Endothelial cell of umbilical vein (primary cell): ENCODE measurements at regions not wholly inside any gene's neighbourhood (a gene's known extent, or its start where the extent isn't known, plus 50 kb on each side); places are given as distances from the start of the nearest gene placed in this dataset.

Source experiments
- BruUV-seq: library from RNA; stranded (reverse); fragments of 400-500 nt; replicated peaks from 2 replicates; lab custom pipeline; 2021; lab: Mats Ljungman, UMichigan
- CTCF ChIA-PET: fragments of 300-600, 350-600 bp; sonication (Branson Sonifier 250); formaldehyde crosslinking; loops from one replicate; lab custom pipeline; 2021; ENCODE audit warnings: antibody characterized with exemption, inconsistent platforms; lab: Charles Lee
- POLR2A ChIA-PET: fragments of 300-600, 350-600 bp; sonication (Branson Sonifier 250); formaldehyde crosslinking; loops from one replicate; lab custom pipeline; 2021; ENCODE audit warnings: antibody characterized with exemption, inconsistent platforms; lab: Charles Lee
- DNase-seq: peaks from one replicate; pipeline ENCODE4 v3.0.0-alpha.2; 2011; ENCODE audit warnings: low read depth, low spot score
- FAIRE-seq: peaks from 2 replicates; lab custom pipeline; 2011; peaks lifted over from hg19 to GRCh38; lab: Jason Lieb, UNC
- H2AFZ ChIP-seq: 2 replicates; pipeline ENCODE4 v1.6.0; 2012; ENCODE audit warnings: low read depth, low read length, control low read depth, inconsistent platforms
- H3K27ac ChIP-seq: 2 replicates; pipeline ENCODE4 v1.5.1; 2011; ENCODE audit warnings: low read depth, mild to moderate bottlenecking, control low read depth, low read length, moderate library complexity; ENCODE audit not compliant: insufficient read depth
- H3K27me3 ChIP-seq, 2 experiments: 2 replicates each; pipeline versions ENCODE4 v1.6.0 to v1.6.1; 2011; ENCODE audit warnings: low read length in 2 of 2, mixed read lengths in 1 of 2; ENCODE audit not compliant: control insufficient read depth in 2 of 2, insufficient read depth in 2 of 2
- H3K36me3 ChIP-seq, 2 experiments: 2 replicates in 1 of 2; 3 replicates in 1 of 2; pipeline ENCODE4 v1.5.1; 2011; ENCODE audit warnings: low read length in 2 of 2, mild to moderate bottlenecking in 1 of 2, moderate library complexity in 1 of 2; ENCODE audit not compliant: control insufficient read depth in 2 of 2, insufficient read depth in 2 of 2; ENCODE audit errors: extremely low read depth in 1 of 2
- H3K4me1 ChIP-seq: 3 replicates; pipeline ENCODE4 v1.5.1; 2011; ENCODE audit warnings: mild to moderate bottlenecking, low read length; ENCODE audit not compliant: control insufficient read depth, insufficient read depth; ENCODE audit errors: extremely low read depth
- H3K4me2 ChIP-seq: 2 replicates; pipeline ENCODE4 v1.6.1; 2011; ENCODE audit warnings: low read length, control low read depth, mixed read lengths; ENCODE audit not compliant: insufficient read depth
- H3K4me3 ChIP-seq, 3 experiments: fragments of 200-600 bp in 1 of 3; sonication (generic), shearing (Covaris generic) in 1 of 3; replicated peaks in 1 of 3; 2 replicates each; pipeline ENCODE4 v1.5.1; 2011 to 2016; ENCODE audit warnings: control low read depth in 3 of 3, low read length in 3 of 3, mild to moderate bottlenecking in 2 of 3, inconsistent platforms in 1 of 3, low read depth in 1 of 3, moderate library complexity in 1 of 3; ENCODE audit not compliant: insufficient read depth in 1 of 3
- H3K79me2 ChIP-seq: 2 replicates; pipeline ENCODE4 v1.6.0; 2012; ENCODE audit warnings: low read length, inconsistent platforms; ENCODE audit not compliant: control insufficient read depth, insufficient read depth
- H3K9ac ChIP-seq: replicated peaks from 2 replicates; pipeline ENCODE3; 2011; ENCODE audit warnings: low read length, control low read depth; ENCODE audit not compliant: insufficient read depth; ENCODE audit errors: extremely low read depth
- H3K9me1 ChIP-seq: replicated peaks from 3 replicates; pipeline ENCODE4 v1.6.0; 2011; ENCODE audit warnings: mild to moderate bottlenecking, low read length; ENCODE audit not compliant: control insufficient read depth, insufficient read depth; ENCODE audit errors: extremely low read depth
- H3K9me3 ChIP-seq: replicated peaks from 2 replicates; pipeline ENCODE4 v1.5.1; 2012; ENCODE audit warnings: low read length, inconsistent platforms; ENCODE audit not compliant: control insufficient read depth, insufficient read depth
- H4K20me1 ChIP-seq: replicated peaks from 2 replicates; pipeline ENCODE3; 2011; ENCODE audit warnings: mild to moderate bottlenecking, low read length; ENCODE audit not compliant: control insufficient read depth, insufficient read depth; ENCODE audit errors: extremely low read depth
- CTCF ChIP-seq, 2 donors: IDR thresholded peaks; 1 replicate in 1 of 2; 2 replicates in 1 of 2; pipeline ENCODE4 v1.5.1; 2011; ENCODE audit warnings: low read length in 2 of 2, mild to moderate bottlenecking in 2 of 2, moderate library complexity in 2 of 2, control low read depth in 1 of 2, inconsistent platforms in 1 of 2, low read depth in 1 of 2; ENCODE audit not compliant: insufficient read depth in 1 of 2; ENCODE audit errors: extremely low read depth in 1 of 2
- EZH2 ChIP-seq: IDR thresholded peaks from 2 replicates; pipeline ENCODE4 v1.6.1; 2012; ENCODE audit warnings: borderline replicate concordance, low read depth, mild to moderate bottlenecking, moderate library complexity, low read length, inconsistent platforms; ENCODE audit not compliant: severe bottlenecking
- FOS ChIP-seq: IDR thresholded peaks from 2 replicates; pipeline ENCODE4 v1.6.1; 2011; ENCODE audit warnings: mild to moderate bottlenecking, low read length, moderate library complexity, borderline replicate concordance; ENCODE audit not compliant: insufficient read depth
- GATA2 ChIP-seq: IDR thresholded peaks from 2 replicates; pipeline ENCODE4 v1.7.0; 2011; ENCODE audit warnings: low read depth, mild to moderate bottlenecking, moderate library complexity, mixed read lengths, low read length; ENCODE audit not compliant: insufficient read length, insufficient read depth
- JUN ChIP-seq: IDR thresholded peaks from 2 replicates; pipeline ENCODE4 v1.6.1; 2011; ENCODE audit warnings: borderline replicate concordance, low read depth; ENCODE audit not compliant: insufficient read length, insufficient read depth
- MAX ChIP-seq: IDR thresholded peaks from 2 replicates; pipeline ENCODE4 v1.6.1; 2011; ENCODE audit not compliant: insufficient read depth, insufficient read length
- MYC ChIP-seq: IDR thresholded peaks from one replicate; pipeline ENCODE4 v1.6.1; 2011; ENCODE audit warnings: mild to moderate bottlenecking, low read depth, low read length
- POLR2A ChIP-seq: IDR thresholded peaks from 2 replicates; pipeline ENCODE4 v1.6.1; 2012; ENCODE audit warnings: low read depth, mild to moderate bottlenecking, control low read depth, low read length
- POLR2AphosphoS5 ChIP-seq: IDR thresholded peaks from 2 replicates; pipeline ENCODE4 v1.6.1; 2012; ENCODE audit warnings: low read depth, mild to moderate bottlenecking, control low read depth, low read length, moderate library complexity; ENCODE audit not compliant: insufficient read depth
- dilution Hi-C: fragments of 300-500 bp; cut with MboI; formaldehyde crosslinking; loops from one replicate; pipeline ENCODE4 v1.15.0; 2019; ENCODE audit warnings: low sequenced_read_pairs; ENCODE audit not compliant: extremely low pct_ligation_motif_present
- intact Hi-C: fragments of 100-400 bp; cut with micrococcal nuclease; formaldehyde crosslinking; loops from one replicate; pipeline ENCODE4 v1.10.0; 2022

GRCh38 chr10:57707300-57707658 lies 560.4 kb downstream of the IPMK start:
- FAIRE-seq: no peak
- H3K27me3 ChIP-seq: no peaks in the 10 kb centered on the region
- CTCF ChIA-PET: no interaction called here

More at GRCh38 chr10:57707300-57707658, 560.4 kb downstream of the IPMK start:
- Histone ChIP-seq H2AFZ (no peak overlapping the region), H3K4me3 (no peak overlapping the region), H3K27ac (no peak overlapping the region), H4K20me1 (no peaks in the 10 kb centered on the region), H3K4me1 (no peaks in the 10 kb centered on the region), H3K9ac (no peak overlapping the region), H3K79me2 (no peaks in the 10 kb centered on the region), H3K36me3 (no peaks in the 10 kb centered on the region), H3K9me1 (no peaks in the 10 kb centered on the region), H3K4me2 (no peak overlapping the region), H3K9me3 (no peaks in the 10 kb centered on the region)
- intact Hi-C loops (no loop called here), dilution Hi-C loops (no loop called here)
- TF ChIP-seq JUN (no peak), MAX (no peak), FOS (no peak), POLR2A (no peak), EZH2 (no peak), POLR2AphosphoS5 (no peak), GATA2 (no peak), MYC (no peak), CTCF (IDR thresholded peaks at IDR 0.05; ENCODE audit: extremely low read depth in 1 of 2, insufficient read depth in 1 of 2, low read depth in 1 of 2, low read length in 2 of 2) (no peak)
- BruUV-seq: no TSS peak
- no peak for DNase-seq
- POLR2A ChIA-PET: no interaction called here
